ENCODE measurements at regions not wholly inside any gene's neighbourhood (a gene's known extent, or its start where the extent isn't known, plus 50 kb on each side); places are given as distances from the start of the nearest gene placed in this dataset.

DNA sequence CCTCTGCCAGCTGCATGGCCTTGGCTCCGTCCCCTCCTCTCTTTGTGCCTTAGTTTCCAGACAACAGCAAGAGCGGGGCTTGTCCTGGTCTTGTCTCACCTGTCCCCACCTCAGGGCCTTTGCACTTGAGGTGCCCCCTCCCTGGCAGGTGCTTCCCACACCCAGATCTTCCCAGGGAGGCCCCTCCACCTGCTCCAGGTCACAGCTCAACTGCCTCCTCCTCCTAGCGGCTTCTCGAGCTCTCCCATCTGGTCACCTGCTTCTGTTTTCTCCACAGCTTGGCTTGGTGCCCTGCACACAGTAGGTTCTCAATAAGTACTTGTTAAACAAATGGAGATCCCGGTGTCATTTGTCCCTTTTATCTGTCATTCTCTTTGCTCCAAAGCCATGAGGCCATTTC, 64.3 kb upstream of the ZNF716 start:
- no peak overlapping the region for H3K9ac ChIP-seq
- H3K9me3 ChIP-seq (replicated peaks in 1 of 11), result peaks cover 14 to 25% (median 20%) of the 10 kb centered on the region in 11 experiments; a peak in 19 of 22 replicates
- H3K36me3 ChIP-seq, result no peaks in the 10 kb centered on the region
- TF ChIP-seq Cebpa-rat (IDR thresholded peaks at IDR 0.05), result no peak
- no peaks in the 10 kb centered on the region for H3K27me3 ChIP-seq
- no peaks in the 10 kb centered on the region for H3K4me1 ChIP-seq
- no peak overlapping the region for H3K4me2 ChIP-seq
- no peak overlapping the region for H3K4me3 ChIP-seq
- no peak overlapping the region for H3K27ac ChIP-seq
- no peaks in the 10 kb centered on the region for H4K20me1 ChIP-seq

DNA sequence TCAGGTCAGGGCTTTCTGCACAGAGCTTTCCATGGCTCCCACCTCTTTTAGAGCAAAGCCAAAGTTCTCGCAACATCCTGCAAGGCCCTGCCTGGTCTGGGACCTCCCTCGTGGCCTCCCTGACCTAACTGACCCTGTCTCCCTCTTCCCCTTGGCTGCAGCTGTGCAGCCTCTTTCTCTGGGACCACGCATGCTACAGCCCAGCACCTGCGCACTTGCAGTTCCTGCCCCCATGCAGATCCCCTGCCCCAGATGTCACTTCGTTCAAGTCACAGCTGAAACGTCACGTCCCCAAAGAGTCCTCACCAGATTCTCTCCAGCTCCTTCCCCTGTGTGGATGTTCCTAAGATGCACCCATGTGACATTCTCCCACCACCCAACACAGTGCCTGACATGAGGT, 61.2 kb upstream of the ZNF716 start:
- no peak overlapping the region for H3K4me3 ChIP-seq
- no peak for TF ChIP-seq Cebpa-rat (IDR thresholded peaks at IDR 0.05)
- no peak overlapping the region for H3K27ac ChIP-seq
- no peaks in the 10 kb centered on the region for H4K20me1 ChIP-seq
- no peak overlapping the region for H3K4me2 ChIP-seq
- no peaks in the 10 kb centered on the region for H3K27me3 ChIP-seq
- no peaks in the 10 kb centered on the region for H3K4me1 ChIP-seq
- no peak overlapping the region for H3K9ac ChIP-seq
- peaks cover 32 to 54% (median 44%) of the 10 kb centered on the region in 11 experiments for H3K9me3 ChIP-seq (replicated peaks in 1 of 11)
- no peaks in the 10 kb centered on the region for H3K36me3 ChIP-seq

- Histone ChIP-seq H3K9me3 (replicated peaks in 1 of 11) (peaks cover 44 to 85% (median 71%) of the 10 kb centered on the region in 11 experiments), H3K36me3 (no peaks in the 10 kb centered on the region), H3K4me3 (no peak overlapping the region), H3K9ac (no peak overlapping the region), H3K4me1 (no peaks in the 10 kb centered on the region), H3K27ac (no peak overlapping the region), H3K4me2 (no peak overlapping the region), H4K20me1 (no peaks in the 10 kb centered on the region), H3K27me3 (no peaks in the 10 kb centered on the region)
- no peak for TF ChIP-seq Cebpa-rat (IDR thresholded peaks at IDR 0.05)
Observed at GRCh38 chr7:57398548-57398947, 51.4 kb upstream of the ZNF716 start.

GRCh38 chr7:57399251-57399940, 50.6 kb upstream of the ZNF716 start:
- Histone ChIP-seq H3K9me3 (replicated peaks in 1 of 11) (peaks cover 44 to 85% (median 74%) of the 10 kb centered on the region in 11 experiments), H3K9ac (no peak overlapping the region)
- TF ChIP-seq Cebpa-rat (IDR thresholded peaks at IDR 0.05), result no peak

DNA sequence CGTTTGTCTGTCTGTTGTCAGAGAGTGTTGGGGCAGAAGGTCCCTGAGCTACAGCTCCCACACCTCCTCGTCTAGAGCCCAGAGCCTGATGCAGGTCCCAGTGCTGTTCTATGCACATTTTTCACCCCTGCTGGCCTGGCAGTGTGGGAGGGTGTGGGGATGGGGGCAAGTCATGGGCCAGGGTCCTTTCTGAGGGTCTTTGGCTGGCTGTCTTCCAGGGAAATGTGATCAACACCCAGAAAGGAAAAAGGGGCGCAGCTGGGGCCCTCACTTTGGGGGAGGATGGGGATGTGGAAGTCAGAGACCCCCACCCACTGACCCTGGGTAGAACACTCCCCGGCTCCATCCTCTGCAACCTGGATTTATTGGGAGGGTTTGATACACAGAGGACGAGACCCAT, 50.0 kb upstream of the ZNF716 start:
- Histone ChIP-seq H3K9ac (no peak overlapping the region), H3K4me2 (no peak overlapping the region), H3K36me3 (no peaks in the 10 kb centered on the region), H3K27ac (no peak overlapping the region), H3K9me3 (replicated peaks in 1 of 11) (peaks cover 49 to 85% (median 74%) of the 10 kb centered on the region in 11 experiments), H3K4me1 (no peaks in the 10 kb centered on the region), H4K20me1 (no peaks in the 10 kb centered on the region), H3K27me3 (no peaks in the 10 kb centered on the region), H3K4me3 (no peak overlapping the region)
- no peak for TF ChIP-seq Cebpa-rat (IDR thresholded peaks at IDR 0.05)

More at GRCh38 chr7:57399251-57399940, 50.6 kb upstream of the ZNF716 start:
- H4K20me1 ChIP-seq, result no peaks in the 10 kb centered on the region
- no peak overlapping the region for H3K4me2 ChIP-seq
- H3K36me3 ChIP-seq, result no peaks in the 10 kb centered on the region
- no peaks in the 10 kb centered on the region for H3K27me3 ChIP-seq
- H3K4me1 ChIP-seq, result no peaks in the 10 kb centered on the region
- H3K4me3 ChIP-seq, result no peak overlapping the region
- no peak overlapping the region for H3K27ac ChIP-seq

Data from BLaER1 treated with 17β-estradiol and CSF1 and Interleukin-3, amounts not matched to agents 10 nM and 100 nM (cell line).